WTC11 (cell line): ENCODE measurements at regions not wholly inside any gene's neighbourhood (a gene's known extent, or its start where the extent isn't known, plus 50 kb on each side); places are given as distances from the start of the nearest gene placed in this dataset.

Source experiments
- ATAC-seq: fragments of 200-7000 bp; cut with Tn5 transposase; 2 replicates; pipeline ENCODE4 v1.10.0; 2021; ENCODE audit warnings: mild to moderate bottlenecking, moderate library complexity
- CTCF ChIA-PET: fragments of 300-600 bp; sonication (Branson Sonifier 250); formaldehyde crosslinking; loops from one replicate; lab custom pipeline; 2021; ENCODE audit warnings: antibody characterized with exemption; lab: Charles Lee
- POLR2A ChIA-PET: fragments of 350-600 bp; sonication (Branson Sonifier 250); formaldehyde crosslinking; loops from one replicate; lab custom pipeline; 2021; ENCODE audit warnings: antibody characterized with exemption; lab: Charles Lee
- DNase-seq: peaks from one replicate; pipeline ENCODE4 v3.0.0; 2021; ENCODE audit warnings: low spot score
- H3K27ac Mint-ChIP-seq: 2 replicates; pipeline ENCODE4 v1.8.0; 2021; ENCODE audit warnings: mixed read lengths
- H3K27me3 Mint-ChIP-seq: 2 replicates; pipeline ENCODE4 v1.8.0; 2021; ENCODE audit warnings: low read depth, mild to moderate bottlenecking, moderate library complexity, mixed read lengths
- H3K36me3 Mint-ChIP-seq: 2 replicates; pipeline ENCODE4 v1.8.0; 2021; ENCODE audit warnings: mixed read lengths
- H3K4me1 Mint-ChIP-seq: 2 replicates; pipeline ENCODE4 v1.8.0; 2022; ENCODE audit warnings: mixed read lengths
- H3K4me3 Mint-ChIP-seq: 2 replicates; pipeline ENCODE4 v1.8.0; 2021; ENCODE audit warnings: mild to moderate bottlenecking, moderate library complexity, mixed read lengths
- H3K9me3 Mint-ChIP-seq: 2 replicates; pipeline ENCODE4 v1.8.0; 2021; ENCODE audit warnings: mixed read lengths
- AR ChIP-seq: fragments of 250-450 bp; sonication (Bioruptor Pico); IDR thresholded peaks from 2 replicates; pipeline ENCODE4 v1.9.0; 2021; ENCODE audit warnings: mild to moderate bottlenecking
- ATF3 ChIP-seq: sonication (generic); formaldehyde crosslinking; conservative IDR thresholded peaks from 2 replicates; pipeline ENCODE4 v1.8.1; 2022; ENCODE audit warnings: mild to moderate bottlenecking, missing genetic modification reagents
- CREM ChIP-seq: sonication (generic); formaldehyde crosslinking; IDR thresholded peaks from 2 replicates; pipeline ENCODE4 v1.8.1; 2022; ENCODE audit warnings: mild to moderate bottlenecking, missing genetic modification reagents, moderate library complexity
- E2F5 ChIP-seq: sonication (generic); formaldehyde crosslinking; IDR thresholded peaks from 2 replicates; pipeline ENCODE4 v1.8.1; 2022; ENCODE audit warnings: mild to moderate bottlenecking, moderate library complexity, missing genetic modification reagents
- FOXJ3 ChIP-seq: sonication (generic); formaldehyde crosslinking; IDR thresholded peaks from 2 replicates; pipeline ENCODE4 v1.9.0; 2021; ENCODE audit warnings: missing genetic modification reagents, mild to moderate bottlenecking, borderline replicate concordance
- FOXP4 ChIP-seq: sonication (generic); formaldehyde crosslinking; IDR thresholded peaks from 2 replicates; pipeline ENCODE4 v1.8.0; 2022; ENCODE audit warnings: mild to moderate bottlenecking, missing genetic modification reagents
- GABPB1 ChIP-seq: sonication (generic); formaldehyde crosslinking; IDR thresholded peaks from 2 replicates; pipeline ENCODE4 v1.8.1; 2023; ENCODE audit warnings: mild to moderate bottlenecking, missing genetic modification reagents
- HMGA2 ChIP-seq: fragments of 250-450 bp; sonication (Bioruptor Pico); IDR thresholded peaks from 2 replicates; pipeline ENCODE4 v1.4.0; 2021; ENCODE audit warnings: mild to moderate bottlenecking, moderate library complexity
- IRF2 ChIP-seq: sonication (generic); formaldehyde crosslinking; IDR thresholded peaks from 2 replicates; pipeline ENCODE4 v1.8.0; 2022; ENCODE audit warnings: low read depth, missing genetic modification reagents, borderline replicate concordance
- NFE2L1 ChIP-seq: sonication (generic); formaldehyde crosslinking; IDR thresholded peaks from 2 replicates; pipeline ENCODE4 v1.8.1; 2023; ENCODE audit warnings: missing genetic modification reagents
- TCF7 ChIP-seq: sonication (generic); formaldehyde crosslinking; IDR thresholded peaks from 2 replicates; pipeline ENCODE4 v1.8.0; 2022; ENCODE audit warnings: mild to moderate bottlenecking, low read depth, missing genetic modification reagents, moderate library complexity
- TP53 ChIP-seq: sonication (generic); formaldehyde crosslinking; IDR thresholded peaks from 2 replicates; pipeline ENCODE4 v1.8.1; 2023; ENCODE audit warnings: mild to moderate bottlenecking, missing genetic modification reagents
- ZNF138 ChIP-seq: sonication (generic); formaldehyde crosslinking; conservative IDR thresholded peaks from 2 replicates; pipeline ENCODE4 v1.8.1; 2022; ENCODE audit warnings: mild to moderate bottlenecking, moderate library complexity, missing genetic modification reagents
- ZNF416 ChIP-seq: fragments of 250-450 bp; sonication (Bioruptor Pico); IDR thresholded peaks from 2 replicates; pipeline ENCODE4 v1.9.0; 2021; ENCODE audit warnings: mild to moderate bottlenecking, inconsistent platforms
- ZNF423 ChIP-seq: fragments of 250-450 bp; sonication (Bioruptor Pico); IDR thresholded peaks from 2 replicates; pipeline ENCODE4 v2.1.2; 2022; ENCODE audit warnings: mild to moderate bottlenecking, moderate library complexity
- ZNF425 ChIP-seq: fragments of 250-450 bp; sonication (Bioruptor Pico); conservative IDR thresholded peaks from 2 replicates; pipeline ENCODE4 v1.9.0; 2021; ENCODE audit warnings: mild to moderate bottlenecking
- TF ChIP-seq, protein P1 (sequence below): sonication (generic); formaldehyde crosslinking; IDR thresholded peaks from 2 replicates; pipeline ENCODE4 v1.8.1; 2023; ENCODE audit warnings: mild to moderate bottlenecking, missing genetic modification reagents
- TF ChIP-seq, protein P2 (sequence below): sonication (generic); formaldehyde crosslinking; IDR thresholded peaks from 2 replicates; pipeline ENCODE4 v1.8.1; 2023; ENCODE audit warnings: mild to moderate bottlenecking, missing genetic modification reagents
- TF ChIP-seq, protein P3 (sequence below): fragments of 250-450 bp; sonication (Bioruptor Pico); IDR thresholded peaks from 2 replicates; pipeline ENCODE4 v1.9.0; 2021; ENCODE audit warnings: moderate library complexity, mild to moderate bottlenecking, inconsistent platforms, borderline replicate concordance

DNA sequence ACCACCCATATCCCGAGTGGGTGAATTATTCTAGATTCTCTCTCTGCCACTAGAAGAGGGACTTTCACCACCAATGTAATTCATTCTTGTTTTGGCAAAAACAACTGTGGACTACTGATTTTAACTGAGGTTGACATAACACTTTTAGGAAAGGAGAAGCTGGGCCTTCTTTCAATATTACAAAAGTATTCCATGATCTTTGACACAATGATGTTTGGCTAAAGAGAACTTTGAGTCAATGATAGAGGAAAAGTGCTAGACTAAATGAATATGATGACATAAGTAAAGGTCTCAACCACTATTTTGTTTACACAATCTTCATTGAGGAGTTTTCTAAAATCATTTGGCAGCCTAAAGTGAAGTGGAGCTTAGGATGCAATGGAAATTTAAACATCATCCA, 336.9 kb upstream of the PDE4D start (continued):
- no peak for TF ChIP-seq FOXJ3 (CRISPR knock-in tag)
- no peak for TF ChIP-seq ATF3 (CRISPR knock-in tag)
- TF ChIP-seq, protein P1, sequence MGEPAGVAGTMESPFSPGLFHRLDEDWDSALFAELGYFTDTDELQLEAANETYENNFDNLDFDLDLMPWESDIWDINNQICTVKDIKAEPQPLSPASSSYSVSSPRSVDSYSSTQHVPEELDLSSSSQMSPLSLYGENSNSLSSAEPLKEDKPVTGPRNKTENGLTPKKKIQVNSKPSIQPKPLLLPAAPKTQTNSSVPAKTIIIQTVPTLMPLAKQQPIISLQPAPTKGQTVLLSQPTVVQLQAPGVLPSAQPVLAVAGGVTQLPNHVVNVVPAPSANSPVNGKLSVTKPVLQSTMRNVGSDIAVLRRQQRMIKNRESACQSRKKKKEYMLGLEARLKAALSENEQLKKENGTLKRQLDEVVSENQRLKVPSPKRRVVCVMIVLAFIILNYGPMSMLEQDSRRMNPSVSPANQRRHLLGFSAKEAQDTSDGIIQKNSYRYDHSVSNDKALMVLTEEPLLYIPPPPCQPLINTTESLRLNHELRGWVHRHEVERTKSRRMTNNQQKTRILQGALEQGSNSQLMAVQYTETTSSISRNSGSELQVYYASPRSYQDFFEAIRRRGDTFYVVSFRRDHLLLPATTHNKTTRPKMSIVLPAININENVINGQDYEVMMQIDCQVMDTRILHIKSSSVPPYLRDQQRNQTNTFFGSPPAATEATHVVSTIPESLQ: no peak
- no peak for TF ChIP-seq ZNF423

DNA sequence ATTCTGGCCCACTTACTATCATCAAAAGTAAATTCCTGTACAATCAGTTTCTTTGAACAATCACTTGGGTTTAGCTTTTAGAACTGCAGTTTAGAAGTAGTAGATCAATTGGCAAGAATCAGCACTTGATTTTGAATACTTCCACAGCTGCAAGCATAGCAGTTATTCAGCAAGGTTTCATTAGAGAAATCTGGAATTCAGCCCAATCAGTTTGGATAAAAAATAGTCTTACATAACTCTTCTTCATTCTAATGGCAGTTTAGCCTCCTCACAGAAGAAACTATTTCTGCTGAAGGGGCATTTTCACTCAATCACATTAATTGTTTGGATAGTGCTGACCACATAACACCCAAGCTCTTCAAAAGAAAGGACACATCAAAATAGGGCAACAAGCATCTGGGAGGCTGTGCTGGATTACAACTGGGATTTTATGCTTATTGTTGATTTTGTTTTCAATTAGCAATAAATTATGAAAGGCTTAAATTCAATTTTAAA, 336.2 kb upstream of the PDE4D start:
- H3K36me3 Mint-ChIP-seq: no peaks in the 10 kb centered on the region
- no peaks in the 10 kb centered on the region for H3K4me1 Mint-ChIP-seq
- H3K27ac Mint-ChIP-seq: no peak overlapping the region
- no peaks in the 10 kb centered on the region for H3K9me3 Mint-ChIP-seq
- TF ChIP-seq NFE2L1 (CRISPR knock-in tag): no peak
- TF ChIP-seq GABPB1: no peak
- TF ChIP-seq TP53 (CRISPR knock-in tag): no peak
- TF ChIP-seq CREM (CRISPR knock-in tag): no peak
- no peak for TF ChIP-seq ZNF425 (CRISPR knock-in tag)
- TF ChIP-seq, protein P2, sequence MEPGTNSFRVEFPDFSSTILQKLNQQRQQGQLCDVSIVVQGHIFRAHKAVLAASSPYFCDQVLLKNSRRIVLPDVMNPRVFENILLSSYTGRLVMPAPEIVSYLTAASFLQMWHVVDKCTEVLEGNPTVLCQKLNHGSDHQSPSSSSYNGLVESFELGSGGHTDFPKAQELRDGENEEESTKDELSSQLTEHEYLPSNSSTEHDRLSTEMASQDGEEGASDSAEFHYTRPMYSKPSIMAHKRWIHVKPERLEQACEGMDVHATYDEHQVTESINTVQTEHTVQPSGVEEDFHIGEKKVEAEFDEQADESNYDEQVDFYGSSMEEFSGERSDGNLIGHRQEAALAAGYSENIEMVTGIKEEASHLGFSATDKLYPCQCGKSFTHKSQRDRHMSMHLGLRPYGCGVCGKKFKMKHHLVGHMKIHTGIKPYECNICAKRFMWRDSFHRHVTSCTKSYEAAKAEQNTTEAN (CRISPR knock-in tag): no peak
- no peaks in the 10 kb centered on the region for H3K27me3 Mint-ChIP-seq
- CTCF ChIA-PET: no interaction called here
- DNase-seq (no peak), ATAC-seq (no peak)
- H3K4me3 Mint-ChIP-seq: no peak overlapping the region
- POLR2A ChIA-PET: no interaction called here

GRCh38 chr5:60228676-60229075, 335.1 kb upstream of the PDE4D start:
- Mint-ChIP-seq H3K9me3 (no peaks in the 10 kb centered on the region), H3K27ac (no peak overlapping the region), H3K27me3 (no peaks in the 10 kb centered on the region), H3K4me1 (no peaks in the 10 kb centered on the region), H3K4me3 (no peak overlapping the region), H3K36me3 (no peaks in the 10 kb centered on the region)
- no peak for DNase-seq
- ChIA-PET POLR2A (no interaction called here), CTCF (no interaction called here)
- ATAC-seq: no peak
- TF ChIP-seq, protein P1: no peak
- TF ChIP-seq GABPB1 (no peak), HMGA2 (no peak), FOXP4 (CRISPR knock-in tag) (no peak), E2F5 (no peak), AR (no peak), IRF2 (CRISPR knock-in tag) (no peak), ZNF416 (CRISPR knock-in tag) (no peak), ZNF138 (CRISPR knock-in tag) (no peak), TCF7 (CRISPR knock-in tag) (no peak)
- TF ChIP-seq, protein P3, sequence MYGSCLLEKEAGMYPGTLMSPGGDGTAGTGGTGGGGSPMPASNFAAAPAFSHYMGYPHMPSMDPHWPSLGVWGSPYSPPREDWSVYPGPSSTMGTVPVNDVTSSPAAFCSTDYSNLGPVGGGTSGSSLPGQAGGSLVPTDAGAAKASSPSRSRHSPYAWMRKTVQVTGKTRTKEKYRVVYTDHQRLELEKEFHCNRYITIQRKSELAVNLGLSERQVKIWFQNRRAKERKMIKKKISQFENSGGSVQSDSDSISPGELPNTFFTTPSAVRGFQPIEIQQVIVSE (CRISPR knock-in tag): no peak
